Neural progenitor cell (in vitro differentiated cells): ENCODE measurements at regions not wholly inside any gene's neighbourhood (a gene's known extent, or its start where the extent isn't known, plus 50 kb on each side); places are given as distances from the start of the nearest gene placed in this dataset.

Experiments used
- CTCF ChIP-seq: fragments of 200-600 bp; sonication (generic); IDR thresholded peaks from 2 replicates; pipeline ENCODE4 v1.5.1; 2017; ENCODE audit warnings: antibody characterized with exemption, mild to moderate bottlenecking
- EZH2 ChIP-seq: fragments of 200-600 bp; sonication (generic); IDR thresholded peaks from 2 replicates; pipeline ENCODE4 v1.6.1; 2017; ENCODE audit warnings: antibody characterized with exemption, mild to moderate bottlenecking, moderate library complexity

GRCh38 chr21:19999369-20000272, 998.6 kb upstream of the NCAM2 start:
- TF ChIP-seq CTCF (no peak), EZH2 (no peak)
